ENCODE measurements at regions not wholly inside any gene's neighbourhood (a gene's known extent, or its start where the extent isn't known, plus 50 kb on each side); places are given as distances from the start of the nearest gene placed in this dataset.

DNA sequence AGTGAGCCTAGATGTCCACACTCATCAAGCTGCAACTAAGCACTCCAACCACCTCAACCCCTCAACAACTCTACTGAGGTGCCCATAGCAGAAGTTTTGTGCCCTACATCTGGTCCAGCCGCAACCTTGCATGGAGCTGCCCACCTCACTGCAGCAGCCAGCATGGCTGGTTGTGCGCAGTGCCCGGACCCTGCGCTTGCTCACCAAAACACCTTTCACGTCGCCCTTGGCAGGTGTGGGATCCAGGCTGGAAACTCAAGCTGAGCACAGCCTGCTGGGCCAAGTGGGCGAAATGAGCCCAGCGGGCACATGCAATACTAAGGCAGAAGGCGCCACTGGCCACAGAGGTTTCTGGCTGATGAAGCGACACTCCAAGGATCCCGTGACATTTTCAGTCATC, 902.4 kb downstream of the TBC1D32 start:
- no peak overlapping the region for H3K4me3 Mint-ChIP-seq
- H3K27ac ChIP-seq (ENCODE audit: low read depth) = no peak overlapping the region

More for the DNA sequence above, 902.4 kb downstream of the TBC1D32 start:
- ATAC-seq (no peak), DNase-seq (ENCODE audit: low spot score) (no peak)
- H3K9me2 ChIP-seq (ENCODE audit: insufficient read depth) = no peaks in the 10 kb centered on the region
- no peaks in the 10 kb centered on the region for H3K36me3 ChIP-seq (ENCODE audit: insufficient read depth)
- Mint-ChIP-seq H3K27me3 (ENCODE audit: insufficient read depth, low read depth, poor library complexity) (peaks cover 2% of the 10 kb centered on the region), H3K9me3 (no peaks in the 10 kb centered on the region), H3K27ac (no peak overlapping the region; the same call in 1 of the 2 replicates), H3K36me3 (ENCODE audit: low read depth) (no peaks in the 10 kb centered on the region), H3K4me1 (no peaks in the 10 kb centered on the region)
- H2AFZ ChIP-seq = 0 out of 2 replicates have a peak overlapping the region, but pooled peaks have one; percentile 32
- no peaks in the 10 kb centered on the region for H4K20me1 ChIP-seq (replicated peaks; ENCODE audit: insufficient read depth)
- H3K4me2 ChIP-seq = no peak overlapping the region
- H3K4me1 ChIP-seq (ENCODE audit: insufficient read depth) = no peaks in the 10 kb centered on the region
- no peak for TF ChIP-seq NANOG (IDR thresholded peaks at IDR 0.05; ENCODE audit: borderline replicate concordance)
- TF ChIP-seq ZNF331 (CRISPR knock-in tag; IDR thresholded peaks at IDR 0.05; ENCODE audit: low read depth) = no peak
- no peak for TF ChIP-seq EZH2phosphoT487 (IDR thresholded peaks at IDR 0.05; ENCODE audit: unreplicated experiment)
- no peak for TF ChIP-seq JUNB (IDR thresholded peaks at IDR 0.05; ENCODE audit: unreplicated experiment)
- TF ChIP-seq EZH2 (IDR thresholded peaks at IDR 0.05; ENCODE audit: low read depth, unreplicated experiment) = no peak
- TF ChIP-seq POLR2AphosphoS5 (IDR thresholded peaks at IDR 0.05; ENCODE audit: low read depth) = no peak
- TF ChIP-seq ZNF114 (CRISPR knock-in tag; IDR thresholded peaks at IDR 0.05) = no peak
- TF ChIP-seq, protein P1, sequence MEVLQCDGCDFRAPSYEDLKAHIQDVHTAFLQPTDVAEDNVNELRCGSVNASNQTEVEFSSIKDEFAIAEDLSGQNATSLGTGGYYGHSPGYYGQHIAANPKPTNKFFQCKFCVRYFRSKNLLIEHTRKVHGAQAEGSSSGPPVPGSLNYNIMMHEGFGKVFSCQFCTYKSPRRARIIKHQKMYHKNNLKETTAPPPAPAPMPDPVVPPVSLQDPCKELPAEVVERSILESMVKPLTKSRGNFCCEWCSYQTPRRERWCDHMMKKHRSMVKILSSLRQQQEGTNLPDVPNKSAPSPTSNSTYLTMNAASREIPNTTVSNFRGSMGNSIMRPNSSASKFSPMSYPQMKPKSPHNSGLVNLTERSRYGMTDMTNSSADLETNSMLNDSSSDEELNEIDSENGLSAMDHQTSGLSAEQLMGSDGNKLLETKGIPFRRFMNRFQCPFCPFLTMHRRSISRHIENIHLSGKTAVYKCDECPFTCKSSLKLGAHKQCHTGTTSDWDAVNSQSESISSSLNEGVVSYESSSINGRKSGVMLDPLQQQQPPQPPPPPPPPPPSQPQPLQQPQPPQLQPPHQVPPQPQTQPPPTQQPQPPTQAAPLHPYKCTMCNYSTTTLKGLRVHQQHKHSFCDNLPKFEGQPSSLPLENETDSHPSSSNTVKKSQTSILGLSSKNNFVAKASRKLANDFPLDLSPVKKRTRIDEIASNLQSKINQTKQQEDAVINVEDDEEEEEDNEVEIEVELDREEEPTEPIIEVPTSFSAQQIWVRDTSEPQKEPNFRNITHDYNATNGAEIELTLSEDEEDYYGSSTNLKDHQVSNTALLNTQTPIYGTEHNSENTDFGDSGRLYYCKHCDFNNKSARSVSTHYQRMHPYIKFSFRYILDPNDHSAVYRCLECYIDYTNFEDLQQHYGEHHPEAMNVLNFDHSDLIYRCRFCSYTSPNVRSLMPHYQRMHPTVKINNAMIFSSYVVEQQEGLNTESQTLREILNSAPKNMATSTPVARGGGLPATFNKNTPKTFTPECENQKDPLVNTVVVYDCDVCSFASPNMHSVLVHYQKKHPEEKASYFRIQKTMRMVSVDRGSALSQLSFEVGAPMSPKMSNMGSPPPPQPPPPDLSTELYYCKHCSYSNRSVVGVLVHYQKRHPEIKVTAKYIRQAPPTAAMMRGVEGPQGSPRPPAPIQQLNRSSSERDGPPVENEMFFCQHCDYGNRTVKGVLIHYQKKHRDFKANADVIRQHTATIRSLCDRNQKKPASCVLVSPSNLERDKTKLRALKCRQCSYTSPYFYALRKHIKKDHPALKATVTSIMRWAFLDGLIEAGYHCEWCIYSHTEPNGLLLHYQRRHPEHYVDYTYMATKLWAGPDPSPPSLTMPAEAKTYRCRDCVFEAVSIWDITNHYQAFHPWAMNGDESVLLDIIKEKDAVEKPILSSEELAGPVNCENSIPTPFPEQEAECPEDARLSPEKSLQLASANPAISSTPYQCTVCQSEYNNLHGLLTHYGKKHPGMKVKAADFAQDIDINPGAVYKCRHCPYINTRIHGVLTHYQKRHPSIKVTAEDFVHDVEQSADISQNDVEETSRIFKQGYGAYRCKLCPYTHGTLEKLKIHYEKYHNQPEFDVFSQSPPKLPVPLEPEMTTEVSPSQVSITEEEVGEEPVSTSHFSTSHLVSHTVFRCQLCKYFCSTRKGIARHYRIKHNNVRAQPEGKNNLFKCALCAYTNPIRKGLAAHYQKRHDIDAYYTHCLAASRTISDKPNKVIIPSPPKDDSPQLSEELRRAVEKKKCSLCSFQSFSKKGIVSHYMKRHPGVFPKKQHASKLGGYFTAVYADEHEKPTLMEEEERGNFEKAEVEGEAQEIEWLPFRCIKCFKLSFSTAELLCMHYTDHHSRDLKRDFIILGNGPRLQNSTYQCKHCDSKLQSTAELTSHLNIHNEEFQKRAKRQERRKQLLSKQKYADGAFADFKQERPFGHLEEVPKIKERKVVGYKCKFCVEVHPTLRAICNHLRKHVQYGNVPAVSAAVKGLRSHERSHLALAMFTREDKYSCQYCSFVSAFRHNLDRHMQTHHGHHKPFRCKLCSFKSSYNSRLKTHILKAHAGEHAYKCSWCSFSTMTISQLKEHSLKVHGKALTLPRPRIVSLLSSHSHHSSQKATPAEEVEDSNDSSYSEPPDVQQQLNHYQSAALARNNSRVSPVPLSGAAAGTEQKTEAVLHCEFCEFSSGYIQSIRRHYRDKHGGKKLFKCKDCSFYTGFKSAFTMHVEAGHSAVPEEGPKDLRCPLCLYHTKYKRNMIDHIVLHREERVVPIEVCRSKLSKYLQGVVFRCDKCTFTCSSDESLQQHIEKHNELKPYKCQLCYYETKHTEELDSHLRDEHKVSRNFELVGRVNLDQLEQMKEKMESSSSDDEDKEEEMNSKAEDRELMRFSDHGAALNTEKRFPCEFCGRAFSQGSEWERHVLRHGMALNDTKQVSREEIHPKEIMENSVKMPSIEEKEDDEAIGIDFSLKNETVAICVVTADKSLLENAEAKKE (CRISPR knock-in tag; IDR thresholded peaks at IDR 0.05) = no peak
- no peak for TF ChIP-seq CREB1 (CRISPR knock-in tag; IDR thresholded peaks at IDR 0.05; ENCODE audit: low read depth)
- no peak for TF ChIP-seq STAT1 (IDR thresholded peaks at IDR 0.05; ENCODE audit: unreplicated experiment)
- TF ChIP-seq, protein P2, sequence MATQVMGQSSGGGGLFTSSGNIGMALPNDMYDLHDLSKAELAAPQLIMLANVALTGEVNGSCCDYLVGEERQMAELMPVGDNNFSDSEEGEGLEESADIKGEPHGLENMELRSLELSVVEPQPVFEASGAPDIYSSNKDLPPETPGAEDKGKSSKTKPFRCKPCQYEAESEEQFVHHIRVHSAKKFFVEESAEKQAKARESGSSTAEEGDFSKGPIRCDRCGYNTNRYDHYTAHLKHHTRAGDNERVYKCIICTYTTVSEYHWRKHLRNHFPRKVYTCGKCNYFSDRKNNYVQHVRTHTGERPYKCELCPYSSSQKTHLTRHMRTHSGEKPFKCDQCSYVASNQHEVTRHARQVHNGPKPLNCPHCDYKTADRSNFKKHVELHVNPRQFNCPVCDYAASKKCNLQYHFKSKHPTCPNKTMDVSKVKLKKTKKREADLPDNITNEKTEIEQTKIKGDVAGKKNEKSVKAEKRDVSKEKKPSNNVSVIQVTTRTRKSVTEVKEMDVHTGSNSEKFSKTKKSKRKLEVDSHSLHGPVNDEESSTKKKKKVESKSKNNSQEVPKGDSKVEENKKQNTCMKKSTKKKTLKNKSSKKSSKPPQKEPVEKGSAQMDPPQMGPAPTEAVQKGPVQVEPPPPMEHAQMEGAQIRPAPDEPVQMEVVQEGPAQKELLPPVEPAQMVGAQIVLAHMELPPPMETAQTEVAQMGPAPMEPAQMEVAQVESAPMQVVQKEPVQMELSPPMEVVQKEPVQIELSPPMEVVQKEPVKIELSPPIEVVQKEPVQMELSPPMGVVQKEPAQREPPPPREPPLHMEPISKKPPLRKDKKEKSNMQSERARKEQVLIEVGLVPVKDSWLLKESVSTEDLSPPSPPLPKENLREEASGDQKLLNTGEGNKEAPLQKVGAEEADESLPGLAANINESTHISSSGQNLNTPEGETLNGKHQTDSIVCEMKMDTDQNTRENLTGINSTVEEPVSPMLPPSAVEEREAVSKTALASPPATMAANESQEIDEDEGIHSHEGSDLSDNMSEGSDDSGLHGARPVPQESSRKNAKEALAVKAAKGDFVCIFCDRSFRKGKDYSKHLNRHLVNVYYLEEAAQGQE (IDR thresholded peaks at IDR 0.05; ENCODE audit: unreplicated experiment) = no peak
- TF ChIP-seq ETS1 (IDR thresholded peaks at IDR 0.05) = no peak
- no peak for TF ChIP-seq CTCF (conservative IDR thresholded peaks at IDR 0.05; ENCODE audit: low read depth in 2 of 2)
- no peak overlapping the region for H3K4me3 ChIP-seq
- no peaks in the 10 kb centered on the region for H3F3A ChIP-seq (replicated peaks; ENCODE audit: low read depth)
- H3K79me2 ChIP-seq (replicated peaks; ENCODE audit: insufficient read depth) = no peaks in the 10 kb centered on the region
- no peaks in the 10 kb centered on the region for H3K27me3 ChIP-seq (ENCODE audit: insufficient read depth)
